NCI-H82 treated with DMSO at 0.1 percent for 48 hours (cell line): ENCODE measurements at regions not wholly inside any gene's neighbourhood (a gene's known extent, or its start where the extent isn't known, plus 50 kb on each side); places are given as distances from the start of the nearest gene placed in this dataset.

Source experiments
- DNase-seq: peaks from one replicate; lab custom pipeline; 2025; ENCODE audit not compliant: unreplicated experiment; lab: John Stamatoyannopoulos, UW

DNA sequence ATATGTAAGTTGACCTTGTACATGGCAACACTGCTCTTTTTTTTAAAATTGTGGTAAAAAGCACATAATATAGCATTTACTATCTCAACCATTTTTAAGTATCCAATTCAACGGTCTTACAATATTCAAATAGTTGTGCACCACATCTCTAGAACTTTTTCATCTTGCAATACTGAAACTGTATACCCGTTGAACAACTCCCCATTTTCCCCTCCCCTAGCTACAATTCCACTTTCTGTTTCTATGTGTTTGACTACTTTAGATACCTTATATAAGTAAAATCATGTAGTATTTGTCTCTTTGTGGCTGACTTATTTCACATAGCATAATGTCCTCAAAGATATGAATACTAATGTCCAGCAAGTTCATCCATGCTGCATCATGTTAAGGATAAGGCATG, 452.1 kb downstream of the TXNL1 start:
- DNase-seq = no peak

- no peak for DNase-seq
Observed at GRCh38 chr18:56185126-56185525, 453.3 kb downstream of the TXNL1 start.

GRCh38 chr18:56176751-56177150, 461.6 kb downstream of the TXNL1 start:
- DNase-seq = no peak

GRCh38 chr18:56175330-56176001, 462.9 kb downstream of the TXNL1 start:
- no peak for DNase-seq

DNA sequence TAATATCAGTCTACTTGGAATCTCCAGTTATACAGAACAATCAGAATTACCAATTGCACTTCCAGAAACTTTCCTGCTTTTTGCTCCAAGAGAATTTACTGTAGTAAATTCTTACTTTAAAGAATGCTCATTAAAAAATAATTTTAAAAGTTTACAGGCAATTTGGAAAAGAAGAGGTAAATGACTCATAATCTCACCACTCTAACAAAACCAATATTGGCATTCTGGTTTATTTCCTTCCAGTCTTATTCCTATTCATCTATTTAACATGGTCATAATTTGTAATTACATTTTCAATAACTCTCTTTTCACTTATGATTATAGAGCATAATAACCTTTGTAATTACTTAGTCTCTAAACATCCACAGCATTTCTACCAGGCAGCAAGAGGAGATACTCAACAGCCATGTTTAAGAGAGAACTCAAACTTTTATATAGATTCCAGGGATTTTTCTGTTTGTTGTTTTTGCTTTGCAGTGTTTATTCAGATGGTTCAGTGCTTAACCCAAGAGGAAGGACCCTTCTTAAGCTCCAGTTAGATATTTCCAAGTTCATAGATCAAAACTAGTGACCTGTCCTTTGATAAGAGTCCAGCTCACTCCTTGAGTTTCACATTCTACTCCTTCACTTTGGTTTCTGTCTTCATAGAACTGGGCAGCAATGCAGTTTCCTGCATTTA, 464.7 kb downstream of the TXNL1 start:
- DNase-seq = no peak

GRCh38 chr18:56172527-56172926, 465.9 kb downstream of the TXNL1 start:
- no peak for DNase-seq

DNA sequence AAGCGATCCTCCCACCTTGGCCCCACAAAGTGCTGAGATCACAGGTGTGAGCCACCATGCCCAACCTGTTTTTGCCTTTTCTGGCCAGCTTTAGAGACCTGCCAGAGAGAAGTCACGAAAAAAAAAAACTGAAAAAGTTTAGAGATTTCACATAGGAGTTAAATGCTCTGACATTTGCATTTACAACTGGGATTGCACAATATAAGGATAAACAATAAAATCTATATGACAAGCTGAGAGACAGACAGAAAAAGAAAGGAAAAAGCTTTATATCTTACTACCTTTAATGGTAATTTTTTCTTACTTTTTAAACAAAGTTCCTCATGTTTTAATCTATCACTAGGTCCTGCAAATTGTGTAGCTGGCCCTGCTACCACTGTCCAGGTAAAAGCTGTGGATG, 466.5 kb downstream of the TXNL1 start:
- DNase-seq = no peak

DNA sequence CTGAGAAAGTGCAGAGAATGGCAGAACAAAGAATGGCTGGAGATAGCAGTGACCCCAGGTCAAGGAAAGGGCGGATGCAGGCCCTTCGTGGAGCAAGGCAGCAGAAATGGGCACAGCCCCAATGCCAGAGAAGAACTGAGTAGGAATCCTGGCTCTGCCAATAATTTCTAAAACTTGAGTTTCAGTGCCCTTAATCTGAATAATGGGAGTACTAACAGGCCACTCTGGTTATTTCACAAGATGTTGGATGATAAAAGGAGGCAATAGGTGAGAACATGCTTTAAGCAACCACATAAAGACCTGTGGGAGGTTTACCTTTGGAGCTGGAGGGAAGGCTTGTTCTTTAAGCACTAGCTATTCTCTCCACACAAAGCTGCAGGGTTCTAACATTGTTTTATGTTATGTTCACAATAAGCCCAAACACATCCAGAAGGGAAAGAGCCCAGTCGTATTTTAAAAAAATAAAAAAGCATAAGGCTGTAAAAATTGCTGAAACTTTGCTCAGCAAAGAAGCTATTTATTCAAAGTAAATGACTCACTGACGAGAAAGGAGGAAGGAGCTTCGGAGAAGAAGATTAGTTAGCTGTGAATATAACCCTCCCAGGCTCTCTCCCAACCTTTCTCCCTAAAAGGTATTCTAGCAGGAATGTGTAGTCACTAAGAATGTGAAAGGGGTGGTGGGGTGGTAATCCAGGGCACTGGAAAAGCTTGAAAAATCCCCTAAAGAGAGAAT, 470.2 kb downstream of the TXNL1 start:
- DNase-seq = no peak

- DNase-seq = no peak
Observed at GRCh38 chr18:56167366-56167765, 471.0 kb downstream of the TXNL1 start.

DNA sequence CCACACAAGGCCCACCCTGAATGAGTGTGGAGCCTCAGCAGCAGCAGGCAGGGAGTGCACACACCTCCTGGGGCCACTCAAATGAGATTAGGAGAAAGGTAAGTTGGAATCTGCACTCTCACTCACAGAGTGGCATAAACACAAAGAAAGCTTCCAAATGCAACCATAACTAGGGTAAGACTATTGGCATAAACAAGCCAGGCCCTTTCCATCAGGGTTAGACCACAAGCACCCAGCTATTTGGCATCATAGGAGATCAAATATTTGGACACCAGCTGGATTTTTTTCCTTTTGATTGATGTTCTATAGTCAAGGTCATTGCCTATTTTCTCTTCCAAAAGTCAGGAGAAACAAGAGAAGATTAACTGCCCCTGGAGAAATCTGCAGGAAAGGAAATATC, 471.5 kb downstream of the TXNL1 start:
- no peak for DNase-seq

GRCh38 chr18:56165601-56166355, 472.6 kb downstream of the TXNL1 start:
- no peak for DNase-seq

DNA sequence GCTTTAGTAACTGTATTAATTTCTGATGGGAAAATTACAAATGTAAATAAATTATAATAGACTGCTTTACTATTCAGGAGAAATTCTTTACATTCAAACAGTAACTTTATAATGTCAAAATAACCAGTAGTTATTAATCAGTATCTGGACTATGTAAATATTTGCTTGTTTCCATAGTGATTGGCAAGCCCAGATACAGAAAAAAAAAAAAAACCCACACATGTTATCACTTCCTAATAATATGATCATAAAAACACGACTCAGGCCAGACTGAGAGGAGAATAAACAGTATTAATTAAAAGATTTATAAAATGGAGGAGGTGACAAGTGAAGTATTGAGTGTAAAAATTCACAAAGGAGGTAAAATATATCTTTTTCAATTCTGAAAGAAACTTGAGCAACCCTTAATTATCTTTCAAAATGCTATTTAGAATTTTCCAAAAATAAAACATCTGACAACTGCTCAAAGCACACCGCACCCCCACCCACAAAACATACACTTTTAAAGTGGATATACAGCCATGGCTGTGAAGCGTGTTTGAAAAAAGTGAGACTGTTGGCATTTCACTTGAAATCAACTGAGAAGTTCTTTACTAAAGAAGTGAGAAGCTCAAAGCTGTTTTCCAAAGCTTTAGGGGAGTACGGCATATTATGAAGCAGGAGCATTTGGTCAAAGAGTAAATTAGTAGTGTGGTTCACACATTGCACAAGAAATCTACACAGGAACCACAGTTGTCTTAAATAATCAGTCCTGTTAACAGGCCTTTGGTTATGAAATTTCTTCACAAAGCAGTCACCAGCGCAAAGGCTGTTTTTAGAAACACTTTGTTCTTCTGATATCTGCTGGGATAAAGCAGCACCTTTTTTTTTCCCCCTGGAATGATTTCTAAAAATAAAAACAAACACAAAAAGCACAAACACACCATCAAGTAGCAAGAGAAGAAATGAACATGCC, 475.8 kb downstream of the TXNL1 start:
- no peak for DNase-seq

GRCh38 chr18:56161566-56162260, 476.7 kb downstream of the TXNL1 start:
- DNase-seq = no peak

DNA sequence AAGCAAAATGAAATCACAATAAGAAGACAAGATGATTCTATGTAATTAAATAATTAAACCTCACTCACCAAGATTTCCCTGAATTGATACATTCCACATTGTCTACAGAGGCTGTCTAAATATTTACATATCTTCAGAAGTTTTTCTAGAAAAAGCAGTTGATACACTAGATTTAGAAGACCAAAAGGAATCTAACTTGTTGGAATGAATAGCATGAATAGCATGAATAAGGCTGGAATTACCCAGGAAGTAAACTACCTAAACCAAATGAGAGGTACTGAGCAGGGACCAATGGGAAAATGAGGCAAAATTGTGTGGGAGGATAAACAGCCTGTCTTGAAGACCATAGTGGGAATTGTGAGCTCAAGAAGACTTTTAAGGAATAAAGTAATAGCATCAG, 479.7 kb downstream of the TXNL1 start:
- DNase-seq = no peak

- DNase-seq = no peak
Observed at GRCh38 chr18:56157541-56157940, 480.9 kb downstream of the TXNL1 start.

- DNase-seq = no peak
Observed at GRCh38 chr18:56152551-56153310, 485.7 kb downstream of the TXNL1 start.

- no peak for DNase-seq
Observed at GRCh38 chr18:56148373-56148772, 490.0 kb downstream of the TXNL1 start.

- no peak for DNase-seq
Observed at GRCh38 chr18:56146565-56146964, 491.8 kb downstream of the TXNL1 start.

- no peak for DNase-seq
Observed at GRCh38 chr18:56142001-56142400, 496.4 kb downstream of the TXNL1 start.
